Esophagus muscularis mucosa (tissue), 3 donors: ENCODE measurements at regions not wholly inside any gene's neighbourhood (a gene's known extent, or its start where the extent isn't known, plus 50 kb on each side); places are given as distances from the start of the nearest gene placed in this dataset.

Experiments
- CTCF ChIP-seq, 3 experiments: fragments of 200-600 bp in 2 of 3; fragments of 450-650 bp in 1 of 3; sonication (generic) in 2 of 3; IDR thresholded peaks; one replicate each; pipeline ENCODE4 v1.5.1; 2017 to 2019; ENCODE audit warnings: antibody characterized with exemption in 3 of 3, mild to moderate bottlenecking in 2 of 3, moderate library complexity in 1 of 3
- POLR2A ChIP-seq: fragments of 450-650 bp; IDR thresholded peaks from one replicate; pipeline ENCODE4 v1.6.1; 2017; ENCODE audit warnings: antibody characterized with exemption, moderate library complexity, mild to moderate bottlenecking, low read depth

GRCh38 chr5:144634138-144634537, 463.5 kb downstream of the KCTD16 start:
- TF ChIP-seq CTCF (IDR thresholded peaks at IDR 0.05) (no peak), POLR2A (no peak)
